Skeletal muscle cell (primary cell): ENCODE measurements at regions not wholly inside any gene's neighbourhood (a gene's known extent, or its start where the extent isn't known, plus 50 kb on each side); places are given as distances from the start of the nearest gene placed in this dataset.
"Not testable (repeated sequence)": the region's sequence is repeated elsewhere in the genome, so short reads cannot be mapped to it uniquely, and the experiment has no call there.

Experiments
- DNase-seq: peaks from one replicate; pipeline ENCODE4 v3.0.0-alpha.2; 2010; ENCODE audit warnings: low read depth
- H3K4me3 ChIP-seq: 2 replicates; pipeline ENCODE4 v1.5.1; 2011; ENCODE audit warnings: low read depth, mild to moderate bottlenecking, control low read depth, low read length, moderate library complexity

DNA sequence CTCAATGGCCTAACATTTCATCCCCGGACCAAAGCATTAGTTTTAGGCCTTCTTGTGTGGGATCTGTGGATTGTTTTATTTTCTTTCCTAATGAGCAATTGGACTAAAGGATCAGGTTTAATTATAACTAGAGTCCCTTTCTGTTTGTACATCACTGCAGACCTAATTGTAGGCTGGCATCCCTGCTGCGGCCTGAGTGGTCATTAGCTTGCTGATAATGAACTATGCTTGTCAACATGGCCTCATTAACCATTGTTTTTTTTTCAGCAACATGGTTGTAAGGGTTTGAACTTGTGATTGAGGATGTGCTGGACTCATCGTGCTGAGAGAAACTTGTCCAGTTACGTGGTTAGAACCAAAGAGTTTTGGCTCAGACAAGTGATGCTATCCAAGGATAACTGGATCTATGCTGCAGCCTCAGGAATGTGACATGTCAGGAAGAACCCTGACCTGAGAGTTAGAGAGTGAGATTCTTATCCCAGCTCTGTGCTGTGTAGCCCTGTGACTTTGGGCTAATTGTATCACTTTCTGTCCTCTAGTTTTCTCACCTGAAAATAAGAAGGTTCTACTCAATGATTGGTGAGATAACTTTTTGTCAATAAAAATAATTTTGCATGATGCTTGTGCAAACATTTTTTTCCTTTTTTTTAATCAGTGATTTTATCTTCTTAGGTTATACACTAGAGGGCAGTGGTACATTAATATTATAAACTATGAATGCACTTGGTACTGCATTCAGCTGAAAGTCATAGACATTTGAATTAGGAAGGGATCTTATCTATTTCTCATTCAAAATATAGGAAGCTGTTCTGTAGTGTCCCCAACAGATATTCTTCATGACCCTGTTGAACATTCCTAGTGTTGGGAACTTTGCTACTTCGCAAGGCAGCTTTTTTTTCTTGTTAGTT is 140.9 kb downstream of the RNF144B start:
- no peak for DNase-seq
- no peak overlapping the region for H3K4me3 ChIP-seq

DNA sequence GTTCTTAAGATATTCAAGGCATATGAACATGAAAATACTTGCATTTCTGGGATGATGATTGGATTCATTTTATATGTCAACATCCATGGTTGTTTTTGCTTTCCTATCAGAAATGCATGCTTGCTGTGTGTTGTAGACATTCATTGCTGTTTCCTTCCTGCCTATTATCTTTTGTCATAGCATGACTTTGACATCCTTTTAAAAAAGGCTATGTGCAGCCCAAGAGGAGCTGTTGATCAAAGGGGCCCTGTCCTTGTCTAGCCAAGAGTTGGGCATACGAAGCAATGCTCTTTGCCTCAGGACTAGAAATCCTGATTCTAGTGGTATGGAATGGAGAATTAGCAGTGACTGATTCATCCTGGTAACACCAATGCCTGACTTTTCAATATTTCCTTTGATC is 143.1 kb downstream of the RNF144B start:
- H3K4me3 ChIP-seq, result no peak overlapping the region
- no peak for DNase-seq

DNA sequence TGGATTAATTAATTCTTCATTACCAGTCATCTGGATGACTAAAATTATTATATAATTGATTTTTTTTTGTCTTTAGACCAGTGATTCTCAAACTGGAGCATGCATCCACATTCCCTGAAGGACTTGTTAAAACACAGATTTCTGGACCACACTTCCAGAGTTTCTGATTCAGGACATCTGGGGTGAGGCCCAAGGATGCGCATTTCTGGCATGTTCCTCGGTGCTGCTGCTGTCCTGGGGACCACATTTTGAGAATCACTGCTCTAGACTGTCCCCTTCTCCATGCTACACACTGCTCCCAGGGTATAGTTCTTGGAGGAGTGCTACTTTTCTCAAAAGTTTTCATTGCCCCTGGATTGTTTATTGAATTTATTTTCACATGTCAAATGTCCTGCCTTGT is 145.0 kb downstream of the RNF144B start:
- no peak overlapping the region for H3K4me3 ChIP-seq
- DNase-seq, result no peak

DNA sequence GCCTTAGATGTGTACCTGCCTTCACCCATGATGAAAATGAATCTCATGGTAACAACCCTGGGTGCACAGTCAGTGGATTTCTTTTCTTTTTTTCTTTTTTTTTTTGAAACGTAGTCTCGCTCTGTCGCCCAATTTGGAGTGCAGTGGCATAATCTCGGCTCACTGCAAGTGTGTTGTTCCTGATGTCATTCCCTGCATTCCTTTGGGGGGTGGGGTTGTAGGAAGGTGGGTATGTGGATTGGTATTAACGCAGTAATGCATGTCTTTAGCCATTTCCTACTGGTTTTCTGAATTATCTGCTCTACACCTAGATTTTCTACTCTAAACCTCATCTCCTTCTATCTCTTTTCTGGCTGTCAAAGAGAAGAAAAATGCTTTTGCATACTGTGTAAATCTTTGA is 146.6 kb downstream of the RNF144B start:
- DNase-seq, result no peak
- no peak overlapping the region for H3K4me3 ChIP-seq

DNA sequence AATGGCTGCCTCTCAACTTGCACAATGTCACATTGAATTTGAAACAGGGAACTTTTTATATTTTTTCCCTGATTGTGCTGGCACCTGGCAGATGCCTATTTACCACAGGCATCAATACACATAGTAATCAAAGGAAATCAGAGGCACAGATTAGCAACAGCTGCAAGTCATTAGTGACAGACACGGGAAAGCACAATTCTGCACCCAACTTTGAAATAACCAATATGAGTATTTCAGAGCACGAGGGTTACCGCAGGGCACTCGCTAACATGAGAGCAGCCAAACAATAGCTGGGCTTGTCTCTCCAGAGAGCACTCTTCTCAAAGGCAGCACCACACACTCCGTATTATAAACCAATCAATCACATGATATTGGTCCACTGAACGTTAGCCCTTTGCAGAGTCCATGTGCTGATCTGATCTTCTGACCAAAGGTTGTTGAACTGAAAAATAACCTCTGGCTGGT is 149.5 kb downstream of the RNF144B start:
- DNase-seq, result no peak
- H3K4me3 ChIP-seq, result no peak overlapping the region

DNA sequence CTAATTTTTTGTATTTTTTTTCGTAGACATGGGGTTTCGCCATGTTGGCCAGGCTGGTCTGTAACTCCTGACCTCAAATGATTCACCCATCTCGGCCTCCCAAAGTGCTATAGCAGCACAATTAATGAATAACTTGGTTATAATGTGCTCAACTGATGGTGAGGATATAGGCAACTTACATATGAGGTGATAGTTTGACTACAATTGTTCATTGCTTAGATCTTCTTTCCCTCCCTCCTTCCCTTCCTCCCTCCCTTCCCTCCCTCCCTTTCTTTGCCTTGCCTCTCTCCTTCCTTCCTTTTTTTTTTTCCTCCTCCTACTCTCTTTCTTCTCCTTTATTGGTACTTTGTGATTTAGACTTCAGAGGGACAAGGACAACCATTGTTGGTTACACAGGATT is 151.2 kb downstream of the RNF144B start:
- no peak overlapping the region for H3K4me3 ChIP-seq
- no peak for DNase-seq

DNA sequence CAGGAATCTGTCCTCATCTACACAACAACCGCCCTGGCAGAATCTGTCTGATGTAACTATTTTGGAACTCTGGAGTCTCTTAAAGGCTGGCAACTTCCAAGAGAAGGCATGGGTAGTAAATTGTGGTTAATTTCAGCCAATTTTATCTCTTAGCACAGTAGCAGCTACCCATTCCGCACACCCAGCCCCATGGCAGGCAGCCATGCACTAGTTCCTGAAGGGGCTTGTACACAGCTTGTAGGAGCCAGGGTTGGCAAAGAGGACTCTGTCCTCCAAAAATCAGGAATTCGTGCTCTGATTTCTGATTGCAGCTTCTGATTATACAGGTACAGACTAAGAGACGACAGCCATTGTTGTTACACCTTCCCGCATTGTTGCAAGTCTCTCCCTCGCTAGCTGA is 155.9 kb downstream of the RNF144B start:
- no peak for DNase-seq
- no peak overlapping the region for H3K4me3 ChIP-seq

DNA sequence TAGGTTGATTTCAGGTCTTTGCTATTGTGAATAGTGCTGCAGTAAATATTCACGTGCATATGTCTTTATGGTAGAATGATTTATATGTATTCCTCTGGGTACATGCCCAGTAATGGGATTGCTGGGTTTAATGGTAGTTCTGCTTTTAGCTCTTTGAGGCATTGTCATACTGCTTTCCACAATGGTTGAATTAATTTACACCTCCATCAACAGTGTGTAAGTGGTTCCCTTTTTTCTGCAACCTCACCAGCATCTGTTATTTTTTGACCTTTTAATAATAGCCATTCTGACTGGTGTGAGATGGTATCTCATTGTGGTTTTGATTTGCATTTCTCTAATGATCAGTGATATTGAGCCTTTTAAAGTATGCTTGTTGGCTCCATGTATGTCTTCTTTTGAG is 158.0 kb downstream of the RNF144B start:
- not testable (repeated sequence) for DNase-seq, H3K4me3 ChIP-seq

DNA sequence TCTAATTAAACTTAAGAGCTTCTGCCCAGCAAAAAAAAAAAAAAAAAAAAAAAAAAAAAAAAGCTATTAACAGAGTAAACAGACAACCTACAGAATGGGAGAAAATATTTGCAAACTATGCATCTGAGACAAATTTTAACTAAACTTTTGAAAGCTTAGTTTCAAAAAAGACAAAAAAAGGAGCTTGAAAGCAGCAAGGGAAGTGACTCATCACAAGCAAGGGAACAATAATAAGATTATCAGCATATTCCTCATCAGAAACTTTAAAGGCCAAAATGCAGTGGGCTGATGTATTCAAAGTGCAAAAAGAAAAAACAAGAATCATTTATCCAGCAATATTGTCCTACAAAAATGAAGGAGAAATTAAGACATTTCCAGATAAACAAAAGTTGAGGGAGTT is 158.6 kb downstream of the RNF144B start:
- no peak overlapping the region for H3K4me3 ChIP-seq
- DNase-seq, result no peak

DNA sequence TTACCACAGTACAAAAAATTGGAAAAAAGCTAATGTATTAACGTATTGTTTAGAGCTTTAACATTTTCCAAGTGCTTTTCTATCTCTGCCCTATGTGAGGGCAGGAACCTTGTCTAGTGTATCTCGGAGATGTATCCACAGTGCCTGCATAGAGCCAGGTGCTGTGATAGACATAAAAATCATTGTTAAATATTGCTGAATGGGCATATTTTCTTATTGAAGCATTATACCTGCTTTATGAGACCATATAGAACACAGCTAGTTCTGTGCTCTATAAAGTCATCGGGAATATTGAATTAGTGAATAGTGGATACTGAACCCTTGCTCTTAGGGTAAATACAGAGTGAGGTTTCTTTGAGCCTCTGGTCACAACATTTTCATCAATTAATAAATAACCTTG is 163.0 kb downstream of the RNF144B start:
- no peak for DNase-seq

DNA sequence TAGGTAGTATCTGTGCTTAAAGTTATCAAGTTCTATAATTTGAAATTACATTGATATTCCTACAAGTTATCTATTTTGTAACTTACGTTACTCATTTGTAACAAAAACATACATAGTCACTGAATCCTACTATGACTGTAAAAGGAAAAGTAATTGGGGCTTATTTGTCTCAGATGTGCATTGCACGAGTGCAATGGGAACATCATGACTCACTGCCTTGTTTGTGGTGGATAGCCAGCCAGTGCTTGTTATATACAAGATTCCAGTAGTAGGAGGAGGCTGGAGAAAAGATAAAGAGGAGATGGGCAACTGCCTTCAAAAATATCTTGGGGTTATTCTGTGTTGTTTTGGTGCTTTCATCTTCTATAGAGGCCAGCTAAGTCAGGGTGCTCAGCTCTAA is 164.1 kb downstream of the RNF144B start:
- H3K4me3 ChIP-seq, result no peak overlapping the region
- peak; percentile 25 for DNase-seq

More for the DNA sequence above, 163.0 kb downstream of the RNF144B start:
- H3K4me3 ChIP-seq, result no peak overlapping the region

DNA sequence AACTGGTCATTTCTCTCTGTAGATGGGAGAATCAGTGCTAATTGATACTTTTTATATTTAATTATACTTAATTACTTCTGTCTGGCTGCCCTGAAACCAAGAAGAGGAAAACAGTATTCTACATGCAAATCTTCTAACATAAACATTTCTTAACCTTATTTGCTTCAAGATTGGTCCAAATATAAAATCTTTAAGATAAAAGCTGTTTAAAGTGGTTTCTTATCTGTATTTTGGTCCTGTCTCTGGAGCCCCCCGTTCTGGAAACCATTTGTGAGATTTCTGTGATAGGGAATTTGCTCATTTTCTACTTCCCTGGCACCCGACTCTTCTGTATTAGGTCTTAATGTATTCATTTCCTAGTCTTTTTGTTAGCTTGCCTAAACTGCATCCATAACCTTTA is 168.6 kb downstream of the RNF144B start:
- no peak overlapping the region for H3K4me3 ChIP-seq
- no peak for DNase-seq

DNA sequence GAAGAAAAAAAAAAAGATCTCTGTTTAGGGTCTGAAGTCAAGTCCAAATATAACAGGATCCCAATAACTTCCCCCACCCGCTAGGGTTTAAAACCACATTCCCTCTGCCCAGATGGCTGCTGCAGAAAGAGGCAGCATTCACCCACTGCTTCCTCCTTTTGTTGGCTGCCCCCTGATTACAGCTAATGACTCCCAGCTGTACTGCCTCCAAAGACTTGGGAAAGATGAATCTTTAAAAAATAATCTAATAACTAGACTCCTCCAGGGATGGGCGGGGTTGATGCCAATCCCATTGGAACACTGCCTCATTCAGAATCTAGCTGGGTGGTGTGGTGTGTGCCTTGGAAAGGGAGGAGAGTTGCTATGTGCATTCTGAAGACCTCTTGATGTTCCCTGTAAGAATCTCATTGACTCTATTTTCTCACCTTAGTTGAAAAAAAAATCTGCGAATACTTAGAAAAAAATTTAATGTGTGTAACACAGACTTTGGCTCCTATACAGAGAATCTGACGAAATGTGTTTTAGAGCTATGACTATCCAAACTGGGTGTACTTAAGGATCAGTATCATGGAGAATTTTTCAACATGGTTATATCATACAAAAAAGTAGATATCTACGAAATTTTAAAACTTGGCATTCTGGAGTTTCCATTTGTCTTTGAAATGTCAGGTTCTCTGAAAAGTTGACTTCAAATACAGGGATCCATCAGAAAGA is 174.0 kb downstream of the RNF144B start:
- H3K4me3 ChIP-seq, result no peak overlapping the region
- DNase-seq, result no peak

DNA sequence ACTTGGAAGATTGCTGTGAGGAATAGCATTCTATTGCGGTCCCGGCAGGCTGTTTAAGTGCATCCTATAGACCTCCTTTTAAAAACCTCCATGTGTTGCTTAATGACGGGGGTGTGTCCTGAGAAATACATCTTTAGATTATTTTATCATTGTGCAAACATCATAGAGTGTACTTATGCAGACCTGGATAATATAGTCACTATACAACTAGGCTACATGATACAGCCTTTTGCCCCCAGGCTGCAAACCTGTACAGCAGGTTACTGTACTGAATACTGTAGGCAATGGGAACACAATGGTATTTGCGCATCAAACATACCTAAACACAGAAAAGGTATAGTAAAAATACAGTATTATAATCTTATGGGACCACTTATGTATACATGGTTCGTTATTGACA is 175.6 kb downstream of the RNF144B start:
- no peak for DNase-seq
- no peak overlapping the region for H3K4me3 ChIP-seq

DNA sequence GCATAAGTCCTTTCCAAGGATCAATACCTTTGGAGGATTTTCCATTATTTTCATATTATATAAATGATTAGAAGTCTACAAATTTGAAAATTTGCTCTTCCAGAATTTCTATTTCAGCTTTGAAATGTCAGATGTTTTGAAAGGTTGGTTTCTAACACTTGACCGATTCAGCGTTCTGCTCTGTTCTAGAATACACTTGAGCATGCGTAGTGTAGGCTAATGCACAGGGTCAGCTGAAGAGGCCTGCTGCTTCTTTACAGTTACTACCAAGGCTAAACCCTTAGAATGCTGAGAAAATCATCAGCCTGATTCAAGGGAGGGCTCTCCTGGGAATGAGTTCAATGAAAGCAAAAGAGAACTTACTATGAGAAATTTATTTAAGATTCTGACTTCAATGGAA is 177.6 kb downstream of the RNF144B start:
- DNase-seq, result no peak

DNA sequence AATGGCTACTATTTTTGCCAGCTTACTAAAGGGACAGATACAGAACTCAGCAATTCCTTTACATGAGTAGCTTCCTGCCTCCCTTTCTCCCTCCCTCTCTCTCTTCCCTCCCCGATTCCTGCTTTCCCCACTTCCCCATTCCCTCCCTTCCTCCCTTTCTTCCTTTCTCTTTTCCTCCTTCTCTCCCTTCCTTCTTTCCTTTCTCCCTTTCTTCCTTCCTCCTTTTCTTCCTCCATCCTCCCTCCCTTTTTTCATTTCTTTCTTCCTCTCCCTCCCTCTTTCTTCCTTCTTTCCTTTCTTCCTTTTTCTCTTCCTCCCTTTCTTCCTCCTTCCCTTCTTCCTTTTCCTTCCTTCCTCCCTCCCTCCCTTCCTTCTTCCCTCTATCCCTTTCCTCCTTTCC is 178.1 kb downstream of the RNF144B start:
- DNase-seq, result no peak
- H3K4me3 ChIP-seq, result no peak overlapping the region

More for the DNA sequence above, 177.6 kb downstream of the RNF144B start:
- H3K4me3 ChIP-seq, result no peak overlapping the region

DNA sequence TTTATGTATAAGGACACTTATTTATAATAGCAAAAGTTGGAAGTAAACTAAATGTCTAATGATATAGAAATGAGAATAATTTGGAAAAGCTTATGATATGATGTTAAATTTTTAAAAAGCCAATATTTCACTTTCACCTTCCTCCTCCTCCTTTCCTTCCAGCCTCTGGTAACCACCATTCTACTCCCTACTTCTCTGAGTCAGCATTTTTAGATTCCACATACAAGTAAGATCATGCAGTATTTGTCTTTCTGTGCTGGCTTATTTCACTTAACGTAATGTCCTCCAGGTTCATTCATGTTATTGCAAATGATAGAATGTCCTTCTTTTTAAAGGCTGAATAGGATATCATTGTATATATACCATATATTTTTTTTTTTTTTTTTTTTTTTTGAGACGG is 180.2 kb downstream of the RNF144B start:
- no peak overlapping the region for H3K4me3 ChIP-seq
- no peak for DNase-seq

DNA sequence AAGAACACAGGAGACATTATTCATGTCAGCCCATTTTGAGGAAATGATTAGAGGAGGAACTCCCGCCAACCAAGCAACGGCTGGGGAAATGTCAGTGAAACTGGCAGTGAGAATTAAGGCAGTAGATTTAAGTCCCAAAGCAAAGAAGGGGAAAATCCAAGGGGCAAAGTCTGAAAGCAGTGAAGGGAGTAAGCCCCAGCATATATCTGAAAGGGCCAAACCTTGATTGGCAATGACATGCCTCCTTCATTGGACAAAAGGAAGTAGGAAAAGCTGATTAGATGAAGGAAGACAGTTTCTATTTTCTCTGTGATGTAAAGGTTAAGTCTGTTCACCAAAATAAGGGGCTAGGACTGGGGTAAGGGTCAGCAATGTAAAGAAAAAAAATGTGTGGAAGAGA is 190.3 kb downstream of the RNF144B start:
- DNase-seq, result no peak
- no peak overlapping the region for H3K4me3 ChIP-seq

DNA sequence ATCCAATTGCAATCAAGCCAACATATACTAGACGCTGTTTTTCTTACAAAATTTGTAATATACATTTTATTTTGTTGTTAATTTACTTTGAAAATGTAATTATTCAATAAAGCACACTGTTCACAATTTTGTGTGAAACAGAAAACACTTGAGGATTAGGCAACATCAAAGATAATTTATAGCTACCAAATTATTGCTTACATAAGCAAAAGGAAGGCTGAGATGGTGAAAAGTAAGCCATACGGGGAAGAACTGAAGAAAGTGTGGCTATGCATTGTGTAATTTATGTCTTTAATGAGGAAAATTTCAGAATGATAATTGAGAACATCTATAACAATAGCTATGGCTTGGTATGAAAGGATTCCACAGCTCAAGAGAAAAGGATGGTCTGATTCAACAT is 192.0 kb downstream of the RNF144B start:
- no peak overlapping the region for H3K4me3 ChIP-seq
- no peak for DNase-seq

DNA sequence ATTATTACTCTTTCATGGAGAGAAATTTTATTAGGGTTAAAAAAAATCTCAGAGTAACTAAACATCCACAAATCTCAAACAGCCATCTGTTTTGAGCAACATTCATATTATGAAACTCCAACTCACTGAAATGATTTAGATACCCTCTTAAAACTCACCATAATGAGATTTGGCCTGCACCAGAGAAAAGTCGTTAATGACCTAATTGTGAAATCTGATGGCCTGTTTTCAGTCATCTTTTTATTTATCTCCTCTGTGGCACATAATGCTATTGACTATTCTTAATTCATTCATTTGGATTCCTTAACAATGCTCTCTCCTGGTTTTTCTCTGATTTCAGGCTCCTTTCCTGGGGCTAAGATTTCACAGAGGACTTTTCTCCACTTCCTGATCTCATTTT is 192.7 kb downstream of the RNF144B start:
- no peak overlapping the region for H3K4me3 ChIP-seq
- no peak for DNase-seq

DNA sequence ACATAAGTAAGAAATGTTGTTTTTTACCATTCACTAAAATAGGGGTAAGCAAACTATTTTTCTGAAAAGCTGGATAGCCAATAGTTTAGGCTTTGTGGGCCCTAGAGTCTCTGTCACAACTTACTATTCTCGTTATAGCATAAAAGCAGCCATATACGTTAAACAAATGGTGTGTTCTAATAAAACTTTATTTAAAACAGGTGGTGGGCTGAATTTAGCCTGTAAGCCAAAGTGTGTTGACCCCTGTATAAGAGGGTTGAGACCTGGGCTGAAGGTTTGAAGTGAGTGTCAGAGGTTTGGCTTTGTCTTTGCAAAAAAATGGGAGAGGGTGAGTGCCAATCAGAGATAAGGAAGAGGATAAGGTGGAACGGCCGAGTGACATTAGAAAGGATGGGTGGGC is 197.2 kb downstream of the RNF144B start:
- no peak overlapping the region for H3K4me3 ChIP-seq
- no peak for DNase-seq
